HuH-7 (cell line): ENCODE measurements at regions not wholly inside any gene's neighbourhood (a gene's known extent, or its start where the extent isn't known, plus 50 kb on each side); places are given as distances from the start of the nearest gene placed in this dataset.

Experiments used
- DNase-seq: peaks from one replicate; pipeline ENCODE4 v3.0.0; 2011; ENCODE audit warnings: low spot score

GRCh38 chr20:41669708-41670263, 51.6 kb upstream of the CHD6 start:
- DNase-seq = no peak

GRCh38 chr20:41668057-41668749, 50.0 kb upstream of the CHD6 start:
- DNase-seq = no peak
